PFSK-1 (cell line): ENCODE measurements at regions not wholly inside any gene's neighbourhood (a gene's known extent, or its start where the extent isn't known, plus 50 kb on each side); places are given as distances from the start of the nearest gene placed in this dataset.

ENCODE experiments used
- FOXP2 ChIP-seq: optimal IDR thresholded peaks from 2 replicates; pipeline ENCODE3; 2011; ENCODE audit warnings: borderline replicate concordance, control low read depth, inconsistent platforms; ENCODE audit not compliant: insufficient read depth; ENCODE audit errors: extremely low read length, extremely low read depth
- POLR2AphosphoS5 ChIP-seq: IDR thresholded peaks from 2 replicates; pipeline ENCODE4 v1.6.1; 2012; ENCODE audit warnings: low read depth, mild to moderate bottlenecking, control low read depth, low read length, moderate library complexity
- REST ChIP-seq, 2 experiments: IDR thresholded peaks; 2 replicates each; pipeline versions ENCODE4 v1.6.1 to v1.8.0; 2011 to 2012; ENCODE audit warnings: low read depth in 2 of 2, low read length in 2 of 2, control low read depth in 1 of 2, inconsistent platforms in 1 of 2, mild to moderate bottlenecking in 1 of 2, moderate library complexity in 1 of 2; ENCODE audit not compliant: insufficient read depth in 1 of 2
- SIN3A ChIP-seq: IDR thresholded peaks from 2 replicates; pipeline ENCODE4 v1.6.1; 2012; ENCODE audit warnings: mild to moderate bottlenecking, low read length, moderate library complexity, borderline replicate concordance; ENCODE audit not compliant: insufficient read depth
- TAF1 ChIP-seq: IDR thresholded peaks from 2 replicates; pipeline ENCODE4 v1.6.1; 2012; ENCODE audit warnings: low read length, control low read depth, borderline replicate concordance; ENCODE audit not compliant: insufficient read depth

- TF ChIP-seq POLR2AphosphoS5: no peak
- no peak for TF ChIP-seq REST (IDR thresholded peaks at IDR 0.05; ENCODE audit: insufficient read depth in 1 of 2, low read depth in 2 of 2, low read length in 2 of 2)
- no peak for TF ChIP-seq SIN3A
- no peak for TF ChIP-seq TAF1
- no peak for TF ChIP-seq FOXP2
Observed at GRCh38 chr3:158920371-158920770, 118.5 kb downstream of the MFSD1 start.
